H9 (cell line): ENCODE measurements at regions not wholly inside any gene's neighbourhood (a gene's known extent, or its start where the extent isn't known, plus 50 kb on each side); places are given as distances from the start of the nearest gene placed in this dataset.

Experiments used
- DNase-seq: peaks from one replicate; pipeline ENCODE4 v3.0.0-alpha.2; 2017
- H2AFZ ChIP-seq: one replicate; pipeline ENCODE4 v1.6.1; 2013; ENCODE audit warnings: mild to moderate bottlenecking, low read length, control low read depth, moderate library complexity
- H2AK5ac ChIP-seq: 2 replicates; pipeline ENCODE4 v1.6.1; 2013; ENCODE audit warnings: low read length, control low read depth, mixed read lengths; ENCODE audit not compliant: insufficient read length
- H2BK120ac ChIP-seq: one replicate; pipeline ENCODE4 v1.6.1; 2013; ENCODE audit warnings: low read depth, mild to moderate bottlenecking, low read length, control low read depth, inconsistent platforms; ENCODE audit not compliant: poor library complexity, severe bottlenecking
- H2BK12ac ChIP-seq: 2 replicates; pipeline ENCODE4 v1.6.1; 2013; ENCODE audit warnings: low read length, control low read depth, mixed read lengths, low read depth; ENCODE audit not compliant: insufficient read length
- H2BK15ac ChIP-seq: 2 replicates; pipeline ENCODE4 v1.6.1; 2013; ENCODE audit warnings: low read depth, low read length, control low read depth
- H2BK20ac ChIP-seq: one replicate; pipeline ENCODE4 v1.6.1; 2013; ENCODE audit warnings: low read depth, mild to moderate bottlenecking, low read length, control low read depth, inconsistent platforms; ENCODE audit not compliant: poor library complexity, severe bottlenecking
- H2BK5ac ChIP-seq: 2 replicates; pipeline ENCODE4 v1.6.1; 2013; ENCODE audit warnings: low read length, control low read depth, mixed read lengths; ENCODE audit not compliant: insufficient read length
- H3K14ac ChIP-seq: 2 replicates; pipeline ENCODE4 v1.6.1; 2013; ENCODE audit warnings: low read length, control low read depth; ENCODE audit not compliant: insufficient read depth
- H3K18ac ChIP-seq: 2 replicates; pipeline ENCODE4 v1.6.1; 2013; ENCODE audit warnings: low read depth, mild to moderate bottlenecking, mixed read lengths, low read length, control low read depth; ENCODE audit not compliant: insufficient read length
- H3K23ac ChIP-seq: 2 replicates; pipeline ENCODE4 v1.6.1; 2013; ENCODE audit warnings: low read length, control low read depth, mixed read lengths, low read depth; ENCODE audit not compliant: insufficient read length
- H3K23me2 ChIP-seq: 2 replicates; pipeline ENCODE4 v1.6.1; 2013; ENCODE audit warnings: low read depth, mild to moderate bottlenecking, mixed read lengths, low read length, control low read depth; ENCODE audit not compliant: insufficient read length, poor library complexity, severe bottlenecking
- H3K27ac ChIP-seq: 2 replicates; pipeline ENCODE4 v1.5.1; 2013; ENCODE audit warnings: low read length, control low read depth, mixed read lengths, low read depth; ENCODE audit not compliant: insufficient read length
- H3K27me3 ChIP-seq: 2 replicates; pipeline ENCODE4 v1.6.1; 2013; ENCODE audit warnings: low read length, control low read depth, inconsistent platforms; ENCODE audit not compliant: insufficient read depth
- H3K4ac ChIP-seq: 2 replicates; pipeline ENCODE4 v1.6.1; 2013; ENCODE audit warnings: low read depth, mild to moderate bottlenecking, control low read depth, inconsistent platforms, low read length, moderate library complexity
- H3K4me1 ChIP-seq: 2 replicates; pipeline ENCODE4 v1.6.1; 2013; ENCODE audit warnings: low read length, control low read depth, inconsistent platforms; ENCODE audit not compliant: insufficient read depth
- H3K4me2 ChIP-seq: 2 replicates; pipeline ENCODE4 v1.6.1; 2013; ENCODE audit warnings: low read length, control low read depth, mixed read lengths; ENCODE audit not compliant: insufficient read length, insufficient read depth
- H3K56ac ChIP-seq: 2 replicates; pipeline ENCODE4 v1.6.1; 2013; ENCODE audit warnings: low read depth, mild to moderate bottlenecking, mixed read lengths, low read length, control low read depth; ENCODE audit not compliant: insufficient read length
- H3K79me1 ChIP-seq: 2 replicates; pipeline ENCODE4 v1.6.1; 2013; ENCODE audit warnings: low read depth, mild to moderate bottlenecking, moderate library complexity, low read length, control low read depth, inconsistent platforms; ENCODE audit not compliant: insufficient read depth, poor library complexity, severe bottlenecking
- H3K79me2 ChIP-seq: 2 replicates; pipeline ENCODE4 v1.6.1; 2013; ENCODE audit warnings: low read length, control low read depth, inconsistent platforms; ENCODE audit not compliant: insufficient read depth
- H3K9ac ChIP-seq: 2 replicates; pipeline ENCODE4 v1.6.1; 2013; ENCODE audit warnings: low read length, control low read depth, mixed read lengths; ENCODE audit not compliant: insufficient read length; ENCODE audit errors: extremely low read depth
- H3K9me3 ChIP-seq: one replicate; pipeline ENCODE4 v1.6.1; 2013; ENCODE audit warnings: low read depth, low read length, inconsistent platforms; ENCODE audit not compliant: control insufficient read depth
- H3T11ph ChIP-seq: one replicate; pipeline ENCODE4 v1.6.1; 2013; ENCODE audit warnings: mild to moderate bottlenecking, low read length, control low read depth, inconsistent platforms
- H4K20me1 ChIP-seq: one replicate; pipeline ENCODE4 v1.6.1; 2013; ENCODE audit not compliant: control insufficient read depth, insufficient read length, insufficient read depth
- H4K5ac ChIP-seq: 2 replicates; pipeline ENCODE4 v1.6.1; 2013; ENCODE audit warnings: low read depth, mild to moderate bottlenecking, mixed read lengths, low read length, control low read depth; ENCODE audit not compliant: insufficient read length
- H4K8ac ChIP-seq: replicated peaks from 2 replicates; pipeline ENCODE4 v1.6.1; 2013; ENCODE audit warnings: low read length, control low read depth, mixed read lengths, low read depth; ENCODE audit not compliant: insufficient read length
- H4K91ac ChIP-seq: 2 replicates; pipeline ENCODE4 v1.6.1; 2013; ENCODE audit warnings: low read depth, mild to moderate bottlenecking, moderate library complexity, mixed read lengths, low read length, control low read depth; ENCODE audit not compliant: insufficient read length
- H3K27ac Mint-ChIP-seq, 3 experiments: 2 replicates in 2 of 3; 3 replicates in 1 of 3; pipeline ENCODE4 v1.8.0; 2020 to 2021; ENCODE audit warnings: mixed read lengths in 3 of 3, mild to moderate bottlenecking in 1 of 3, moderate library complexity in 1 of 3
- H3K27me3 Mint-ChIP-seq: 2 replicates; pipeline ENCODE4 v1.8.0; 2021; ENCODE audit warnings: low read depth, mild to moderate bottlenecking, moderate library complexity, mixed read lengths
- H3K36me3 Mint-ChIP-seq, 3 experiments: 2 replicates in 2 of 3; 3 replicates in 1 of 3; pipeline ENCODE4 v1.8.0; 2020 to 2021; ENCODE audit warnings: low read depth in 3 of 3, mixed read lengths in 3 of 3; ENCODE audit not compliant: insufficient read depth in 1 of 3
- H3K4me1 Mint-ChIP-seq, 2 experiments: 2 replicates each; pipeline ENCODE4 v1.8.0; 2020; ENCODE audit warnings: mixed read lengths in 2 of 2
- H3K4me3 Mint-ChIP-seq, 2 experiments: 2 replicates in 1 of 2; 3 replicates in 1 of 2; pipeline ENCODE4 v1.8.0; 2020 to 2021; ENCODE audit warnings: mild to moderate bottlenecking in 2 of 2, mixed read lengths in 2 of 2, moderate library complexity in 1 of 2
- H3K9me3 Mint-ChIP-seq, 2 experiments: 2 replicates in 1 of 2; 3 replicates in 1 of 2; pipeline ENCODE4 v1.8.0; 2020; ENCODE audit warnings: mild to moderate bottlenecking in 2 of 2, mixed read lengths in 2 of 2, moderate library complexity in 1 of 2
- CTCF ChIP-seq: fragments of 200-600 bp; sonication (generic); conservative IDR thresholded peaks from 3 replicates; pipeline ENCODE4 v1.8.0; 2021; ENCODE audit warnings: antibody characterized with exemption, mild to moderate bottlenecking

DNA sequence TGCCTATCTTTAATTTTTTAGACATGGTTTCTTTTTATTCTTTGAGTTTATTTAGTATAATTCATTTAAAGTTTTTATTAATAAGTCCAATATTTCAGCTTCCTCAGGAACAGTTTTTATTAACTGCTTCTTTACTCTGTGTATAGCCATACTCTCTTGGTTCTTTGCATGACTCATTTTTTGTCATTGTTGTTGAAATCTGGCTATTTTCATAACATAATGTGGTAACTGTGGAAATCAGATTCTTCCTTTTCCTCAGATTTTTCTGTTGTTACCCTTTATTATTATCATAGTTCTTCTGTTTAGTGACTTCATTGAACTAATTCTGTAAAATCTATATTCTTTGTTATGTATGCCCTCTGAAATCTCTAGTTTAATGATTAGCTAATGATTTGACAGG, 124.9 kb upstream of the CYSLTR1 start:
- TF ChIP-seq CTCF, result no peak
- no peaks in the 10 kb centered on the region for H3K79me1 ChIP-seq
- peaks cover 68 to 69% of the 10 kb centered on the region in 2 experiments for H3K9me3 Mint-ChIP-seq

More for the DNA sequence above, 124.9 kb upstream of the CYSLTR1 start:
- Histone ChIP-seq H2BK5ac (no peak overlapping the region), H3K9me3 (peaks cover 21% of the 10 kb centered on the region), H2AK5ac (no peak overlapping the region), H4K91ac (no peak overlapping the region), H3K79me2 (no peaks in the 10 kb centered on the region), H3K27me3 (no peaks in the 10 kb centered on the region), H3K9ac (no peak overlapping the region), H4K20me1 (no peaks in the 10 kb centered on the region), H2BK12ac (no peak overlapping the region), H3K4me2 (no peak overlapping the region), H3K23ac (no peak overlapping the region), H2BK120ac (no peak overlapping the region), H3K27ac (no peak overlapping the region), H3K18ac (no peak overlapping the region), H4K8ac (no peak overlapping the region), H2BK20ac (no peak overlapping the region), H2AFZ (no peak overlapping the region), H3K14ac (no peak overlapping the region), H3K4ac (no peak overlapping the region), H2BK15ac (no peak overlapping the region), H4K5ac (no peak overlapping the region), H3K56ac (no peak overlapping the region), H3T11ph (no peak overlapping the region), H3K4me1 (no peaks in the 10 kb centered on the region), H3K23me2 (no peaks in the 10 kb centered on the region)
- Mint-ChIP-seq H3K36me3 (peaks cover 0 to 5% (median 4%) of the 10 kb centered on the region in 3 experiments; a peak in 4 of 7 replicates), H3K27ac (no peak overlapping the region), H3K4me3 (no peak overlapping the region), H3K4me1 (no peaks in the 10 kb centered on the region), H3K27me3 (no peaks in the 10 kb centered on the region)
- no peak for DNase-seq
